CD4-positive, CD25-positive, alpha-beta regulatory T cell (primary cell): ENCODE measurements at regions not wholly inside any gene's neighbourhood (a gene's known extent, or its start where the extent isn't known, plus 50 kb on each side); places are given as distances from the start of the nearest gene placed in this dataset.

Experiments
- ATAC-seq, 2 donors: fragments of 150-1000 bp; cut with Tn5 transposase; one replicate each; pipeline ENCODE4 v1.10.0; 2021; ENCODE audit warnings: low read depth in 2 of 2, moderate number of reproducible peaks in 2 of 2, moderate library complexity in 1 of 2
- DNase-seq, 3 donors: peaks; one replicate each; pipeline versions ENCODE4 v3.0.0 to v3.0.0-alpha.2; 2012 to 2022; ENCODE audit warnings: mixed read lengths in 1 of 3
- H3K27ac ChIP-seq: one replicate; pipeline ENCODE4 v1.7.0; 2013; ENCODE audit warnings: mild to moderate bottlenecking, low read length; ENCODE audit not compliant: insufficient read depth, poor library complexity, severe bottlenecking
- H3K27me3 ChIP-seq: one replicate; pipeline ENCODE4 v1.7.0; 2013; ENCODE audit warnings: low read length; ENCODE audit not compliant: control insufficient read depth, insufficient read depth
- H3K36me3 ChIP-seq: one replicate; pipeline ENCODE4 v1.7.0; 2013; ENCODE audit warnings: mild to moderate bottlenecking, low read length, moderate library complexity; ENCODE audit not compliant: control insufficient read depth, insufficient read depth
- H3K4me1 ChIP-seq: 2 replicates; pipeline ENCODE4 v1.7.0; 2013; ENCODE audit warnings: mild to moderate bottlenecking, low read length; ENCODE audit not compliant: insufficient read depth, control insufficient read depth, poor library complexity, severe bottlenecking
- H3K4me3 ChIP-seq: one replicate; pipeline ENCODE4 v1.7.0; 2013; ENCODE audit warnings: low read depth, mild to moderate bottlenecking, low read length, moderate library complexity
- H3K9me3 ChIP-seq, 2 experiments: 1 replicate in 1 of 2; 2 replicates in 1 of 2; pipeline ENCODE4 v1.7.0; 2013; ENCODE audit warnings: low read length in 2 of 2, mild to moderate bottlenecking in 1 of 2, moderate library complexity in 1 of 2; ENCODE audit not compliant: control insufficient read depth in 2 of 2
- H3K27ac Mint-ChIP-seq, 3 donors: one replicate each; pipeline ENCODE4 v1.8.0; 2020 to 2022; ENCODE audit warnings: mild to moderate bottlenecking in 3 of 3, mixed read lengths in 3 of 3, moderate library complexity in 2 of 3
- H3K27me3 Mint-ChIP-seq: one replicate; pipeline ENCODE4 v1.8.0; 2022; ENCODE audit warnings: mild to moderate bottlenecking, mixed read lengths
- H3K36me3 Mint-ChIP-seq: one replicate; pipeline ENCODE4 v1.8.0; 2020; ENCODE audit warnings: mixed read lengths
- H3K4me1 Mint-ChIP-seq, 4 donors: one replicate each; pipeline ENCODE4 v1.8.0; 2020 to 2022; ENCODE audit warnings: mixed read lengths in 4 of 4, mild to moderate bottlenecking in 1 of 4
- H3K4me3 Mint-ChIP-seq, 4 donors: one replicate each; pipeline ENCODE4 v1.8.0; 2020 to 2022; ENCODE audit warnings: mild to moderate bottlenecking in 4 of 4, mixed read lengths in 4 of 4, moderate library complexity in 3 of 4
- H3K9me3 Mint-ChIP-seq, 7 donors: one replicate each; pipeline ENCODE4 v1.8.0; 2020 to 2022; ENCODE audit warnings: mixed read lengths in 7 of 7, mild to moderate bottlenecking in 3 of 7, moderate library complexity in 2 of 7

DNA sequence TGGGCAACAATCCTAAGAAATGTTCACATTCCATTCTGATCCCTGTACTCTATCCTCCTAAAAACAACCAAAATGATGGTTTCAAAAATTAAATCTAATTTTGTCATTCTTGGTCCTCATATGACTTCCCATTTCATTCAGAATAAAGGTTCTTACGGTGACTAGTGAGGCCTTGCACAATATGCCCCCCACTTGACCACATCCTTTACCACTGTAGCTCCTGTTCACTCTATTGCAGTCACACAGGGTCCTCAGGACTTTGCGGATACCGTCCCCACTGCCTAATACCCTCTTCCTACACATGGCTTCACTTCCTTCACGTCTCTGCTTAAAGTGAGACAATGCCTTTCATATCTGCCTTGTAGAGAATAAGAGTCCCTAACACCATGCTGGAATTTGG lies 1058.7 kb upstream of the KLHL29 start:
- no peak overlapping the region for H3K4me3 ChIP-seq
- H3K36me3 ChIP-seq: no peaks in the 10 kb centered on the region
- Mint-ChIP-seq H3K36me3 (no peaks in the 10 kb centered on the region), H3K4me3 (no peak overlapping the region), H3K9me3 (peaks cover 3 to 11% (median 5%) of the 10 kb centered on the region in 7 donors), H3K27me3 (no peaks in the 10 kb centered on the region), H3K4me1 (no peaks in the 10 kb centered on the region), H3K27ac (no peak overlapping the region)
- H3K4me1 ChIP-seq: no peaks in the 10 kb centered on the region
- no peaks in the 10 kb centered on the region for H3K9me3 ChIP-seq
- H3K27me3 ChIP-seq: no peaks in the 10 kb centered on the region
- no peak overlapping the region for H3K27ac ChIP-seq
- no peak for ATAC-seq
- DNase-seq: no peak

- no peaks in the 10 kb centered on the region for H3K36me3 ChIP-seq
- DNase-seq: no peak
- Mint-ChIP-seq H3K4me1 (no peaks in the 10 kb centered on the region), H3K4me3 (no peak overlapping the region), H3K27me3 (no peaks in the 10 kb centered on the region), H3K9me3 (peaks cover 0 to 9% (median 5%) of the 10 kb centered on the region in 7 donors), H3K36me3 (no peaks in the 10 kb centered on the region), H3K27ac (no peak overlapping the region)
- no peaks in the 10 kb centered on the region for H3K27me3 ChIP-seq
- peaks cover 0 to 2% of the 10 kb centered on the region in 2 experiments for H3K9me3 ChIP-seq
- no peaks in the 10 kb centered on the region for H3K4me1 ChIP-seq
- ATAC-seq: no peak
- H3K4me3 ChIP-seq: no peak overlapping the region
- H3K27ac ChIP-seq: no peak overlapping the region
Measured at GRCh38 chr2:22329211-22330154, 1055.5 kb upstream of the KLHL29 start.

GRCh38 chr2:22336414-22336813 lies 1048.6 kb upstream of the KLHL29 start:
- Histone ChIP-seq H3K4me1 (no peaks in the 10 kb centered on the region), H3K36me3 (no peaks in the 10 kb centered on the region), H3K9me3 (peaks cover 4% of the 10 kb centered on the region in 2 experiments), H3K4me3 (no peak overlapping the region), H3K27me3 (no peaks in the 10 kb centered on the region), H3K27ac (no peak overlapping the region)
- H3K27me3 Mint-ChIP-seq: no peaks in the 10 kb centered on the region
- DNase-seq: no peak
- no peak overlapping the region for H3K4me3 Mint-ChIP-seq
- H3K36me3 Mint-ChIP-seq: no peaks in the 10 kb centered on the region
- no peaks in the 10 kb centered on the region for H3K4me1 Mint-ChIP-seq
- no peak overlapping the region for H3K27ac Mint-ChIP-seq
- peaks cover 0 to 10% (median 5%) of the 10 kb centered on the region in 7 donors for H3K9me3 Mint-ChIP-seq
- no peak for ATAC-seq

DNA sequence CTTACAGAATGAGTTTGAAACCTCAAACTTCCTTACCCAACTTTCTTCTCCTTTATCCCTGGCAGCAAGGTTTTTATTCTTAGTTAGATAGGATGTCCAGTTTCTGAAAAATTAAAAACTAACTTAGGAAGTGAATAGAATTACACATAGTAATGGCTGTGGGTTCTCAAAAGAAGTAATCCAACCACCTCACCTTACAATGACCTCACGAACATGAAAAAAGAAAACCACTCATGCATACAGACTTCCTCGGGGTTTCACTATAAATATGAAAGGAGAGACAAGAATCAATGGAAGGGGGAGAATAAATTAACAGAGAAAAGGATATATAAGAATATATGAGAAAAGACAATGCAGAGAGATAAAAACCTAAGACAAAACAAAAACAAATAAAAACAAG lies 1044.3 kb upstream of the KLHL29 start:
- no peaks in the 10 kb centered on the region for H3K27me3 ChIP-seq
- H3K9me3 ChIP-seq: peaks cover under 1 to 5% of the 10 kb centered on the region in 2 experiments
- ATAC-seq (no peak), DNase-seq (no peak)
- H3K4me3 ChIP-seq: no peak overlapping the region
- H3K27ac ChIP-seq: no peak overlapping the region
- H3K4me3 Mint-ChIP-seq: no peak overlapping the region
- no peaks in the 10 kb centered on the region for H3K4me1 Mint-ChIP-seq
- H3K36me3 Mint-ChIP-seq: no peaks in the 10 kb centered on the region
- H3K4me1 ChIP-seq: no peaks in the 10 kb centered on the region
- no peaks in the 10 kb centered on the region for H3K27me3 Mint-ChIP-seq
- H3K9me3 Mint-ChIP-seq: peaks cover 0 to 12% (median 5%) of the 10 kb centered on the region in 7 donors
- H3K36me3 ChIP-seq: no peaks in the 10 kb centered on the region
- H3K27ac Mint-ChIP-seq: no peak overlapping the region

GRCh38 chr2:22347306-22347705 lies 1037.7 kb upstream of the KLHL29 start:
- ATAC-seq (no peak), DNase-seq (no peak)
- Histone ChIP-seq H3K4me1 (no peaks in the 10 kb centered on the region), H3K9me3 (no peaks in the 10 kb centered on the region), H3K4me3 (no peak overlapping the region), H3K36me3 (no peaks in the 10 kb centered on the region), H3K27me3 (no peaks in the 10 kb centered on the region), H3K27ac (no peak overlapping the region)
- Mint-ChIP-seq H3K27me3 (no peaks in the 10 kb centered on the region), H3K9me3 (peaks cover 3 to 10% (median 7%) of the 10 kb centered on the region in 7 donors), H3K36me3 (no peaks in the 10 kb centered on the region), H3K4me3 (no peak overlapping the region), H3K27ac (no peak overlapping the region), H3K4me1 (no peaks in the 10 kb centered on the region)

GRCh38 chr2:22350621-22351020 lies 1034.4 kb upstream of the KLHL29 start:
- no peaks in the 10 kb centered on the region for H3K27me3 ChIP-seq
- H3K4me1 ChIP-seq: no peaks in the 10 kb centered on the region
- ATAC-seq (no peak), DNase-seq (no peak)
- Mint-ChIP-seq H3K4me3 (no peak overlapping the region), H3K9me3 (peaks cover under 1 to 8% (median 5%) of the 10 kb centered on the region in 7 donors), H3K27me3 (no peaks in the 10 kb centered on the region), H3K36me3 (no peaks in the 10 kb centered on the region), H3K4me1 (no peaks in the 10 kb centered on the region), H3K27ac (no peak overlapping the region)
- no peaks in the 10 kb centered on the region for H3K9me3 ChIP-seq
- no peak overlapping the region for H3K4me3 ChIP-seq
- H3K27ac ChIP-seq: no peak overlapping the region
- H3K36me3 ChIP-seq: no peaks in the 10 kb centered on the region

DNA sequence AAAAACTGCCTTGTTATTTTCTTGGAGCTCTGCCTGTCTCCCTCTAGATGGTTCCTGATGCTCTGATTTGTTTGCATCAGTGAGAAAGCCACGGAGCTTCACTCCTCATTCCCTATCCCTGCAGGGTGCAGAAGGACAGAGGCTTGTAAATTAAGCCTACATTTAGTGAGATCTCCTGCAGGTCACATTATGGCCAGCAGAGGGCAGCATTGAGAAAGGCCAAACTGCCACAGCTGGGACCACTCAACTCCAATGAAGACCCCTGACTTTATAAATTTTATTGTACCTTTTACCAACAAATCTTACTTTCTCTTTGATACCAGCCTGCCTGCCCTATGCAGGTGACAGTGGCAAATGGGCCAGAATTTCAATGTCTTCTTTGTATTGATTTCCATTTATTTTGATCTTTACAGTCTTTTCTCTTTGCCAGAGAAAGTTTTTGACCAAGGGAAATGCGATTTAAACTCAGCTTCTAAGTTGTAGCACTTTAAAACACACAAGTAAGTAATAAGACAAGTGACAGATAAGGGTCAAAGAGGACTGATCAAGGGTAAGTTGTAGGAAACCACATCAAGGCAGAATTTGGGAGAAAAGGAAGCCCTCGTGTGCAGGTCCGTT lies 1029.1 kb upstream of the KLHL29 start:
- H3K4me1 ChIP-seq: no peaks in the 10 kb centered on the region
- no peak overlapping the region for H3K4me3 ChIP-seq
- H3K9me3 ChIP-seq: no peaks in the 10 kb centered on the region
- DNase-seq: peak in 2 of 3 donors; percentile 1 to 10
- no peak overlapping the region for H3K27ac ChIP-seq
- Mint-ChIP-seq H3K4me3 (no peak overlapping the region), H3K27me3 (no peaks in the 10 kb centered on the region), H3K4me1 (no peaks in the 10 kb centered on the region), H3K36me3 (no peaks in the 10 kb centered on the region), H3K27ac (no peak overlapping the region), H3K9me3 (peaks cover 0 to 4% (median 2%) of the 10 kb centered on the region in 7 donors)
- no peak for ATAC-seq
- H3K27me3 ChIP-seq: no peaks in the 10 kb centered on the region
- H3K36me3 ChIP-seq: no peaks in the 10 kb centered on the region
